IMR-90 (cell line): ENCODE measurements at regions not wholly inside any gene's neighbourhood (a gene's known extent, or its start where the extent isn't known, plus 50 kb on each side); places are given as distances from the start of the nearest gene placed in this dataset.

Experiments used
- ATAC-seq: fragments of 200-7000 bp; cut with Tn5 transposase; 2 replicates; pipeline ENCODE4 v1.9.1; 2020; ENCODE audit warnings: low read depth, mild to moderate bottlenecking, moderate library complexity
- BruUV-seq: library from RNA; stranded (reverse); fragments of 400-500 nt; replicated peaks from 2 replicates; lab custom pipeline; 2021; lab: Mats Ljungman, UMichigan
- CTCF ChIA-PET: fragments of 300-600 bp; formaldehyde crosslinking; extraction: SDS; loops from one replicate; lab custom pipeline; 2021; ENCODE audit warnings: antibody characterized with exemption; lab: Yijun Ruan, JAX
- POLR2A ChIA-PET: fragments of 300-600 bp; sonication (Branson Sonifier 250); formaldehyde crosslinking; loops from one replicate; lab custom pipeline; 2022; ENCODE audit warnings: antibody characterized with exemption; ENCODE audit not compliant: unreplicated experiment; lab: Charles Lee
- DNase-seq: peaks from one replicate; pipeline ENCODE4 v3.0.0; 2013
- H2AFZ ChIP-seq: replicated peaks from 2 replicates; pipeline ENCODE3; 2013; ENCODE audit warnings: low read length, mild to moderate bottlenecking; ENCODE audit not compliant: poor library complexity
- H2AK5ac ChIP-seq: 2 replicates; pipeline ENCODE4 v1.6.1; 2013; ENCODE audit warnings: low read depth, low read length, inconsistent platforms
- H2AK9ac ChIP-seq: replicated peaks from 2 replicates; pipeline ENCODE3; 2013; ENCODE audit warnings: mild to moderate bottlenecking, low read depth, low read length, moderate library complexity; ENCODE audit not compliant: poor library complexity
- H2BK120ac ChIP-seq: 2 replicates; pipeline ENCODE4 v1.6.1; 2013; ENCODE audit warnings: low read depth, low read length, inconsistent platforms
- H2BK15ac ChIP-seq: 3 replicates; pipeline ENCODE4 v1.6.1; 2013; ENCODE audit warnings: low read depth, low read length, inconsistent platforms
- H2BK20ac ChIP-seq: 2 replicates; pipeline ENCODE4 v1.6.1; 2013; ENCODE audit warnings: low read depth, mild to moderate bottlenecking, inconsistent platforms, low read length, moderate library complexity
- H2BK5ac ChIP-seq: 2 replicates; pipeline ENCODE4 v1.6.1; 2013; ENCODE audit warnings: mild to moderate bottlenecking, low read depth, low read length, inconsistent platforms; ENCODE audit not compliant: poor library complexity, severe bottlenecking
- H3K14ac ChIP-seq: replicated peaks from 2 replicates; pipeline ENCODE4 v1.6.1; 2013; ENCODE audit warnings: low read depth, low read length, inconsistent platforms
- H3K18ac ChIP-seq: 2 replicates; pipeline ENCODE4 v1.6.1; 2013; ENCODE audit warnings: low read depth, low read length, control low read depth
- H3K23ac ChIP-seq: 2 replicates; pipeline ENCODE4 v1.6.1; 2013; ENCODE audit warnings: low read depth, low read length, inconsistent platforms
- H3K27ac ChIP-seq: 2 replicates; pipeline ENCODE4 v1.5.1; 2013; ENCODE audit warnings: mild to moderate bottlenecking, control low read depth, low read length; ENCODE audit not compliant: insufficient read depth
- H3K27me3 ChIP-seq: 2 replicates; pipeline ENCODE4 v1.6.1; 2013; ENCODE audit warnings: low read length; ENCODE audit not compliant: control insufficient read depth, insufficient read depth
- H3K36me3 ChIP-seq: 2 replicates; pipeline ENCODE4 v1.6.1; 2013; ENCODE audit warnings: low read length, mixed read lengths; ENCODE audit not compliant: control insufficient read depth, insufficient read depth
- H3K4ac ChIP-seq: 2 replicates; pipeline ENCODE4 v1.6.1; 2013; ENCODE audit warnings: low read depth, low read length, inconsistent platforms
- H3K4me1 ChIP-seq: 2 replicates; pipeline ENCODE4 v1.6.1; 2013; ENCODE audit warnings: low read length, mixed read lengths; ENCODE audit not compliant: control insufficient read depth, insufficient read depth
- H3K4me2 ChIP-seq: 2 replicates; pipeline ENCODE4 v1.6.1; 2013; ENCODE audit warnings: low read depth, mild to moderate bottlenecking, control low read depth, low read length, moderate library complexity
- H3K4me3 ChIP-seq: 2 replicates; pipeline ENCODE4 v1.5.1; 2013; ENCODE audit warnings: low read depth, mild to moderate bottlenecking, control low read depth, low read length, moderate library complexity; ENCODE audit not compliant: insufficient read depth
- H3K56ac ChIP-seq: 2 replicates; pipeline ENCODE4 v1.6.1; 2013; ENCODE audit warnings: low read length, inconsistent platforms; ENCODE audit not compliant: insufficient read depth; ENCODE audit errors: extremely low read depth
- H3K79me1 ChIP-seq, 2 experiments: 2 replicates each; pipeline ENCODE4 v1.6.1; 2013; ENCODE audit warnings: low read length in 2 of 2, inconsistent platforms in 1 of 2, low read depth in 1 of 2
- H3K9ac ChIP-seq: 2 replicates; pipeline ENCODE4 v1.6.1; 2013; ENCODE audit warnings: low read depth, low read length, control low read depth
- H3K9me1 ChIP-seq: 2 replicates; pipeline ENCODE4 v1.6.1; 2013; ENCODE audit warnings: low read length, inconsistent platforms; ENCODE audit not compliant: insufficient read depth
- H3K9me3 ChIP-seq: 2 replicates; pipeline ENCODE4 v1.6.1; 2013; ENCODE audit warnings: low read length; ENCODE audit not compliant: control insufficient read depth, insufficient read depth
- H4K20me1 ChIP-seq: 2 replicates; pipeline ENCODE4 v1.6.1; 2013; ENCODE audit warnings: low read length, inconsistent platforms; ENCODE audit not compliant: insufficient read depth
- H4K5ac ChIP-seq: 2 replicates; pipeline ENCODE4 v1.6.1; 2013; ENCODE audit warnings: mild to moderate bottlenecking, low read depth, low read length, control low read depth
- H4K8ac ChIP-seq, 2 experiments: 2 replicates each; pipeline ENCODE4 v1.6.1; 2013; ENCODE audit warnings: low read depth in 2 of 2, low read length in 2 of 2, control low read depth in 1 of 2, inconsistent platforms in 1 of 2
- H4K91ac ChIP-seq: 2 replicates; pipeline ENCODE4 v1.6.1; 2013; ENCODE audit warnings: low read depth, low read length, inconsistent platforms; ENCODE audit not compliant: insufficient read depth
- BHLHE40 ChIP-seq: fragments of 150-350 bp; IDR thresholded peaks from 2 replicates; pipeline ENCODE4 v1.6.1; 2016; ENCODE audit warnings: mild to moderate bottlenecking, low read depth, low read length
- CEBPB ChIP-seq: IDR thresholded peaks from 2 replicates; pipeline ENCODE4 v1.6.1; 2012; ENCODE audit warnings: low read depth, low read length, improper control_type of control experiment
- CHD1 ChIP-seq: IDR thresholded peaks from 2 replicates; pipeline ENCODE4 v1.6.1; 2012; ENCODE audit warnings: low read depth, low read length, improper control_type of control experiment
- CTCF ChIP-seq: conservative IDR thresholded peaks from 2 replicates; pipeline ENCODE4 v1.5.1; 2012; ENCODE audit warnings: mild to moderate bottlenecking, low read depth, low read length, improper control_type of control experiment
- ELK1 ChIP-seq: fragments of 150-350 bp; IDR thresholded peaks from 2 replicates; pipeline ENCODE4 v1.6.1; 2016; ENCODE audit warnings: low read depth, mild to moderate bottlenecking, low read length, moderate library complexity, borderline replicate concordance
- FOS ChIP-seq: fragments of 150-350 bp; IDR thresholded peaks from 2 replicates; pipeline ENCODE4 v1.6.1; 2016; ENCODE audit warnings: low read depth, low read length
- MAFK ChIP-seq: IDR thresholded peaks from 2 replicates; pipeline ENCODE4 v1.6.1; 2012; ENCODE audit warnings: low read depth, low read length, improper control_type of control experiment
- MAZ ChIP-seq: IDR thresholded peaks from 2 replicates; pipeline ENCODE4 v1.6.1; 2012; ENCODE audit warnings: low read depth, mild to moderate bottlenecking, low read length, improper control_type of control experiment, moderate library complexity, borderline replicate concordance
- NFE2L2 ChIP-seq: fragments of 150-350 bp; IDR thresholded peaks from 2 replicates; pipeline ENCODE4 v1.6.1; 2016; ENCODE audit warnings: low read depth, mild to moderate bottlenecking, low read length
- POLR2A ChIP-seq: IDR thresholded peaks from 2 replicates; pipeline ENCODE4 v1.6.1; 2012; ENCODE audit warnings: mild to moderate bottlenecking, low read depth, low read length
- RAD21 ChIP-seq: IDR thresholded peaks from 2 replicates; pipeline ENCODE4 v1.6.1; 2012; ENCODE audit warnings: low read length, improper control_type of control experiment
- RCOR1 ChIP-seq: IDR thresholded peaks from 2 replicates; pipeline ENCODE4 v1.6.1; 2012; ENCODE audit warnings: mild to moderate bottlenecking, low read length, improper control_type of control experiment; ENCODE audit not compliant: insufficient replicate concordance
- RFX5 ChIP-seq: IDR thresholded peaks from 2 replicates; pipeline ENCODE4 v1.8.0; 2012; ENCODE audit warnings: low read depth, mild to moderate bottlenecking, low read length, moderate library complexity
- SMC3 ChIP-seq: fragments of 150-350 bp; IDR thresholded peaks from 2 replicates; pipeline ENCODE4 v1.6.1; 2016; ENCODE audit warnings: low read depth, mild to moderate bottlenecking, antibody characterized with exemption, low read length, moderate library complexity
- USF2 ChIP-seq: fragments of 150-350 bp; IDR thresholded peaks from 2 replicates; pipeline ENCODE4 v1.6.1; 2017; ENCODE audit warnings: mild to moderate bottlenecking, antibody characterized with exemption, low read length, low read depth
- WGBS, 2 experiments: methylation state at CpG; one replicate each; pipeline versions ENCODE4 v1.1.5 to v1.1.7; 2013; ENCODE audit warnings: missing lambda C conversion rate in 2 of 2; ENCODE audit not compliant: insufficient read length in 1 of 2; ENCODE audit errors: extremely low coverage in 2 of 2; 5-methylcytosine and 5-hydroxymethylcytosine counted together
- dilution Hi-C: fragments of 300-500 bp; cut with HindIII; formaldehyde crosslinking; loops from one replicate; pipeline ENCODE4 v1.14.3; 2018; ENCODE audit warnings: low sequenced_read_pairs; ENCODE audit not compliant: unreplicated experiment
- in situ Hi-C: fragments of 300-500 bp; cut with MboI; formaldehyde crosslinking; loops from 3 replicates; pipeline ENCODE4 v1.14.3; 2019; ENCODE audit warnings: low sequenced_read_pairs, inconsistent platforms, mixed read lengths
- intact Hi-C: fragments of 100-400 bp; cut with micrococcal nuclease; formaldehyde crosslinking; loops from 2 replicates; pipeline ENCODE4 v1.10.0; 2022

GRCh38 chr20:40294175-40294574, 394.9 kb downstream of the MAFB start:
- Histone ChIP-seq H4K91ac (no peak overlapping the region), H2BK20ac (no peak overlapping the region), H2BK15ac (no peak overlapping the region), H2BK120ac (no peak overlapping the region), H3K4me3 (no peak overlapping the region), H4K5ac (no peak overlapping the region), H3K4ac (no peak overlapping the region), H2AFZ (no peak overlapping the region), H3K27me3 (no peaks in the 10 kb centered on the region), H4K8ac (no peak overlapping the region), H3K9me1 (no peaks in the 10 kb centered on the region), H3K4me1 (no peaks in the 10 kb centered on the region), H3K56ac (no peak overlapping the region), H3K36me3 (no peaks in the 10 kb centered on the region), H2BK5ac (no peak overlapping the region), H3K4me2 (no peak overlapping the region), H3K14ac (no peak overlapping the region), H4K20me1 (no peaks in the 10 kb centered on the region), H3K9ac (no peak overlapping the region), H3K9me3 (no peaks in the 10 kb centered on the region), H3K27ac (no peak overlapping the region), H3K23ac (no peak overlapping the region), H2AK5ac (no peak overlapping the region), H3K79me1 (no peaks in the 10 kb centered on the region), H3K18ac (no peak overlapping the region), H2AK9ac (no peak overlapping the region)
- ATAC-seq (no peak), DNase-seq (no peak)
- in situ Hi-C loops: no loop called here
- dilution Hi-C loops: no loop called here
- CTCF ChIA-PET: no interaction called here
- POLR2A ChIA-PET: no interaction called here
- intact Hi-C loops: no loop called here
- no TSS peak for BruUV-seq
- no peak for TF ChIP-seq MAZ
- TF ChIP-seq NFE2L2: no peak
- TF ChIP-seq MAFK: no peak
- no peak for TF ChIP-seq CHD1
- TF ChIP-seq USF2: no peak
- TF ChIP-seq SMC3: no peak
- TF ChIP-seq RFX5: no peak
- no peak for TF ChIP-seq ELK1
- no peak for TF ChIP-seq RAD21
- TF ChIP-seq FOS: no peak
- no peak for TF ChIP-seq CEBPB
- TF ChIP-seq POLR2A: no peak
- TF ChIP-seq BHLHE40: no peak
- no peak for TF ChIP-seq RCOR1
- no peak for TF ChIP-seq CTCF
- 11% methylated on average over 3 of the region's 6 CpGs; no CpG with 5 or more reads in 1 of the 2 experiments for WGBS, 2 experiments
